ENCODE measurements at regions not wholly inside any gene's neighbourhood (a gene's known extent, or its start where the extent isn't known, plus 50 kb on each side); places are given as distances from the start of the nearest gene placed in this dataset.

DNA sequence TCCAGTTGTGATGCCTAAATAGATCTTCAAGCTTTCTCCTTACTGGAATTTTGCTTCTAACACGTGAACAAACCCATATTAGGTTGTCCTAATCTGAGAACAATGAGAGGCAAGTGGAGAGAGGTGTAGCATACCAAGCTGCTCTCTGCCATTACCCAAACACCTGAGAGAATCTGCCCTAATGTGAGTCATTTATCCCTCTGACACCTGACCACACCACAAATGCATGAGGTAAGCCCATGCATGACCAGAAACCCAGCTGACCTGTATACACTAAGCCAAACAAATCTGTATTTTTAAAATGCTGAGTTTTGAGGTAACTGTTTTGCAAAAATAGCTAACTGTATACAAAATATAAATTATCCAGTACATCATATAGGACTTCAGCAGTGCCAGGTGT lies 1458.1 kb upstream of the B3GALT2 start:
- Histone ChIP-seq H3K4me3 (replicated peaks; ENCODE audit: insufficient read depth, low read length) (no peak overlapping the region), H3K27ac (replicated peaks) (no peak overlapping the region), H3K27me3 (ENCODE audit: insufficient read depth, poor library complexity, severe bottlenecking) (no peaks in the 10 kb centered on the region)
- DNase-seq (ENCODE audit: low read depth in 1 of 2, low spot score in 1 of 2), result no peak
- TF ChIP-seq SPI1 (IDR thresholded peaks at IDR 0.05; ENCODE audit: borderline replicate concordance, low read depth) (no peak), POLR2AphosphoS5 (IDR thresholded peaks at IDR 0.05; ENCODE audit: low read depth) (no peak), GABPA (IDR thresholded peaks at IDR 0.05; ENCODE audit: low read depth) (no peak)
- TF ChIP-seq, protein P1, sequence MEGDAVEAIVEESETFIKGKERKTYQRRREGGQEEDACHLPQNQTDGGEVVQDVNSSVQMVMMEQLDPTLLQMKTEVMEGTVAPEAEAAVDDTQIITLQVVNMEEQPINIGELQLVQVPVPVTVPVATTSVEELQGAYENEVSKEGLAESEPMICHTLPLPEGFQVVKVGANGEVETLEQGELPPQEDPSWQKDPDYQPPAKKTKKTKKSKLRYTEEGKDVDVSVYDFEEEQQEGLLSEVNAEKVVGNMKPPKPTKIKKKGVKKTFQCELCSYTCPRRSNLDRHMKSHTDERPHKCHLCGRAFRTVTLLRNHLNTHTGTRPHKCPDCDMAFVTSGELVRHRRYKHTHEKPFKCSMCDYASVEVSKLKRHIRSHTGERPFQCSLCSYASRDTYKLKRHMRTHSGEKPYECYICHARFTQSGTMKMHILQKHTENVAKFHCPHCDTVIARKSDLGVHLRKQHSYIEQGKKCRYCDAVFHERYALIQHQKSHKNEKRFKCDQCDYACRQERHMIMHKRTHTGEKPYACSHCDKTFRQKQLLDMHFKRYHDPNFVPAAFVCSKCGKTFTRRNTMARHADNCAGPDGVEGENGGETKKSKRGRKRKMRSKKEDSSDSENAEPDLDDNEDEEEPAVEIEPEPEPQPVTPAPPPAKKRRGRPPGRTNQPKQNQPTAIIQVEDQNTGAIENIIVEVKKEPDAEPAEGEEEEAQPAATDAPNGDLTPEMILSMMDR (IDR thresholded peaks at IDR 0.05; ENCODE audit: insufficient read depth, low read length), result no peak
- TF ChIP-seq, protein P2, sequence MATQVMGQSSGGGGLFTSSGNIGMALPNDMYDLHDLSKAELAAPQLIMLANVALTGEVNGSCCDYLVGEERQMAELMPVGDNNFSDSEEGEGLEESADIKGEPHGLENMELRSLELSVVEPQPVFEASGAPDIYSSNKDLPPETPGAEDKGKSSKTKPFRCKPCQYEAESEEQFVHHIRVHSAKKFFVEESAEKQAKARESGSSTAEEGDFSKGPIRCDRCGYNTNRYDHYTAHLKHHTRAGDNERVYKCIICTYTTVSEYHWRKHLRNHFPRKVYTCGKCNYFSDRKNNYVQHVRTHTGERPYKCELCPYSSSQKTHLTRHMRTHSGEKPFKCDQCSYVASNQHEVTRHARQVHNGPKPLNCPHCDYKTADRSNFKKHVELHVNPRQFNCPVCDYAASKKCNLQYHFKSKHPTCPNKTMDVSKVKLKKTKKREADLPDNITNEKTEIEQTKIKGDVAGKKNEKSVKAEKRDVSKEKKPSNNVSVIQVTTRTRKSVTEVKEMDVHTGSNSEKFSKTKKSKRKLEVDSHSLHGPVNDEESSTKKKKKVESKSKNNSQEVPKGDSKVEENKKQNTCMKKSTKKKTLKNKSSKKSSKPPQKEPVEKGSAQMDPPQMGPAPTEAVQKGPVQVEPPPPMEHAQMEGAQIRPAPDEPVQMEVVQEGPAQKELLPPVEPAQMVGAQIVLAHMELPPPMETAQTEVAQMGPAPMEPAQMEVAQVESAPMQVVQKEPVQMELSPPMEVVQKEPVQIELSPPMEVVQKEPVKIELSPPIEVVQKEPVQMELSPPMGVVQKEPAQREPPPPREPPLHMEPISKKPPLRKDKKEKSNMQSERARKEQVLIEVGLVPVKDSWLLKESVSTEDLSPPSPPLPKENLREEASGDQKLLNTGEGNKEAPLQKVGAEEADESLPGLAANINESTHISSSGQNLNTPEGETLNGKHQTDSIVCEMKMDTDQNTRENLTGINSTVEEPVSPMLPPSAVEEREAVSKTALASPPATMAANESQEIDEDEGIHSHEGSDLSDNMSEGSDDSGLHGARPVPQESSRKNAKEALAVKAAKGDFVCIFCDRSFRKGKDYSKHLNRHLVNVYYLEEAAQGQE (IDR thresholded peaks at IDR 0.05; ENCODE audit: insufficient replicate concordance, low read depth), result no peak

DNA sequence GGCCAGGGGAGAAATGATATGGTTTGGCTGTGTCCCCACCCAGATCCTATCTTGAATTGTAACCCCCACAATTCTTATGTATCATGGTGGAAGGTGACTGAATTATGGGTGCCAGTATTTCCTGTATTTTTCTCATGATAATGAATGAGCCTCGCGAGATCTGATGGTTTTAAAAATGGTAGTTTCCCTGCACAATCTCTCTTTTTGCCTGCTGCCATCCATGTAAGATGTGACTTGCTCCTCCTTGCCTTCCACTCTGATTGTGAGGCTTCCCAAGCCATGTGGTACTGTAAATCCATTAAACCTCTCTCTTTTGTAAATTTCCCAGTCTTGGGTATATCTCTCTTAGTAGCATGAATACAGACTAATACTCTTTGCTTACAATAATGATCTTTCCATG lies 1453.9 kb upstream of the B3GALT2 start:
- DNase-seq (ENCODE audit: low read depth in 1 of 2, low spot score in 1 of 2), result no peak
- TF ChIP-seq, protein P1 (IDR thresholded peaks at IDR 0.05; ENCODE audit: insufficient read depth, low read length), result no peak
- TF ChIP-seq POLR2AphosphoS5 (IDR thresholded peaks at IDR 0.05; ENCODE audit: low read depth) (no peak), SPI1 (IDR thresholded peaks at IDR 0.05; ENCODE audit: borderline replicate concordance, low read depth) (no peak), GABPA (IDR thresholded peaks at IDR 0.05; ENCODE audit: low read depth) (no peak)
- TF ChIP-seq, protein P2 (IDR thresholded peaks at IDR 0.05; ENCODE audit: insufficient replicate concordance, low read depth), result no peak
- no peaks in the 10 kb centered on the region for H3K27me3 ChIP-seq (ENCODE audit: insufficient read depth, poor library complexity, severe bottlenecking)
- no peak overlapping the region for H3K4me3 ChIP-seq (replicated peaks; ENCODE audit: insufficient read depth, low read length)
- no peak overlapping the region for H3K27ac ChIP-seq (replicated peaks)

DNA sequence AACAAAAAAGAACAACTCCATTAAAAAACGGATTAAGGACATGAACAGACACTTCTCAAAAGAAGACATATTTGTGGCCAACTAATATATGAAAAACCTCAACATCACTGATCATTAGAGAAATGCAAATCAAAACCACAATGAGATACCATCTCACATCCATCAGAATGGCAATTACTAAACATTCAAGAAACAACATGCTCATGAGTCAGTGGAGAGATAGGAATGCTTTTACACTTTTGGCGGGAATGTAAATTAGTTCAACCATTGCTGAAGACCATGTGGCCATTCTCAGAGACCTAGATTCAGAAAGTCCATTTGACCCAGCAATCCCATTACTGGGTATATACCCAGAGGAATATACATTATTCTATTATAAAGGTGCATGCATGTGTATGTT lies 1442.6 kb upstream of the B3GALT2 start:
- Histone ChIP-seq H3K27ac (replicated peaks) (no peak overlapping the region), H3K4me3 (replicated peaks; ENCODE audit: insufficient read depth, low read length) (no peak overlapping the region), H3K27me3 (ENCODE audit: insufficient read depth, poor library complexity, severe bottlenecking) (no peaks in the 10 kb centered on the region)
- TF ChIP-seq, protein P1 (IDR thresholded peaks at IDR 0.05; ENCODE audit: insufficient read depth, low read length), result no peak
- TF ChIP-seq, protein P2 (IDR thresholded peaks at IDR 0.05; ENCODE audit: insufficient replicate concordance, low read depth), result no peak
- TF ChIP-seq GABPA (IDR thresholded peaks at IDR 0.05; ENCODE audit: low read depth) (no peak), SPI1 (IDR thresholded peaks at IDR 0.05; ENCODE audit: borderline replicate concordance, low read depth) (no peak), POLR2AphosphoS5 (IDR thresholded peaks at IDR 0.05; ENCODE audit: low read depth) (no peak)
- DNase-seq (ENCODE audit: low read depth in 1 of 2, low spot score in 1 of 2), result no peak

Measured in HL-60 (cell line).